Activated B cell treated with CpG ODN at 0.5 μM for 24 hours (primary cell): ENCODE measurements at regions not wholly inside any gene's neighbourhood (a gene's known extent, or its start where the extent isn't known, plus 50 kb on each side); places are given as distances from the start of the nearest gene placed in this dataset.

Experiments used
- ATAC-seq: fragments of 200-7000 bp; cut with Tn5 transposase; one replicate; pipeline ENCODE4 v1.10.0; 2021; ENCODE audit warnings: low read depth, mild to moderate bottlenecking, moderate library complexity
- CTCF ChIA-PET: fragments of 350-600 bp; sonication (Branson Sonifier 250); formaldehyde crosslinking; loops from one replicate; lab custom pipeline; 2021; ENCODE audit warnings: antibody characterized with exemption; lab: Charles Lee
- POLR2A ChIA-PET: fragments of 350-600 bp; sonication (Branson Sonifier 250); formaldehyde crosslinking; loops from one replicate; lab custom pipeline; 2021; ENCODE audit warnings: antibody characterized with exemption; lab: Charles Lee
- DNase-seq: peaks from one replicate; pipeline ENCODE4 v3.0.0; 2022
- H3K27ac Mint-ChIP-seq: one replicate; pipeline ENCODE4 v1.8.0; 2020; ENCODE audit warnings: mixed read lengths
- H3K27me3 Mint-ChIP-seq: one replicate; pipeline ENCODE4 v1.8.0; 2021; ENCODE audit warnings: mixed read lengths
- H3K36me3 Mint-ChIP-seq: one replicate; pipeline ENCODE4 v1.8.0; 2021; ENCODE audit warnings: low read depth, mixed read lengths
- H3K4me1 Mint-ChIP-seq: one replicate; pipeline ENCODE4 v1.8.0; 2021; ENCODE audit warnings: mixed read lengths
- H3K4me3 Mint-ChIP-seq: one replicate; pipeline ENCODE4 v1.8.0; 2020; ENCODE audit warnings: mild to moderate bottlenecking, mixed read lengths
- H3K9me3 Mint-ChIP-seq: one replicate; pipeline ENCODE4 v1.8.0; 2020; ENCODE audit warnings: mixed read lengths
- CTCF ChIP-seq: fragments of 200-600 bp; IDR thresholded peaks from one replicate; pipeline ENCODE4 v1.8.0; 2022; ENCODE audit warnings: antibody characterized with exemption, mild to moderate bottlenecking
- intact Hi-C: fragments of 100-400 bp; cut with micrococcal nuclease; formaldehyde crosslinking; loops from one replicate; pipeline ENCODE4 v1.15.1; 2024

GRCh38 chr21:19987671-19988070, 1010.5 kb upstream of the NCAM2 start:
- no peaks in the 10 kb centered on the region for H3K4me1 Mint-ChIP-seq
- ChIA-PET CTCF (no interaction called here), POLR2A (no interaction called here)
- no peak for DNase-seq
- H3K4me3 Mint-ChIP-seq: no peak overlapping the region
- H3K36me3 Mint-ChIP-seq: no peaks in the 10 kb centered on the region
- H3K27me3 Mint-ChIP-seq: no peaks in the 10 kb centered on the region
- TF ChIP-seq CTCF: no peak
- intact Hi-C loops: no loop called here
- peaks cover 11% of the 10 kb centered on the region for H3K9me3 Mint-ChIP-seq
- no peak overlapping the region for H3K27ac Mint-ChIP-seq
- no peak for ATAC-seq

GRCh38 chr21:19992540-19992939, 1005.7 kb upstream of the NCAM2 start:
- ChIA-PET POLR2A (no interaction called here), CTCF (no interaction called here)
- no peak for ATAC-seq
- intact Hi-C loops: no loop called here
- Mint-ChIP-seq H3K36me3 (no peaks in the 10 kb centered on the region), H3K9me3 (peaks cover 17% of the 10 kb centered on the region), H3K27me3 (no peaks in the 10 kb centered on the region), H3K4me1 (no peaks in the 10 kb centered on the region), H3K4me3 (no peak overlapping the region), H3K27ac (no peak overlapping the region)
- no peak for DNase-seq
- no peak for TF ChIP-seq CTCF

GRCh38 chr21:19993268-19993667, 1004.9 kb upstream of the NCAM2 start:
- Mint-ChIP-seq H3K9me3 (peaks cover 17% of the 10 kb centered on the region), H3K4me1 (no peaks in the 10 kb centered on the region), H3K36me3 (no peaks in the 10 kb centered on the region), H3K27me3 (no peaks in the 10 kb centered on the region), H3K4me3 (no peak overlapping the region), H3K27ac (no peak overlapping the region)
- ATAC-seq (no peak), DNase-seq (no peak)
- no peak for TF ChIP-seq CTCF
- ChIA-PET CTCF (no interaction called here), POLR2A (no interaction called here)
- intact Hi-C loops: no loop called here

GRCh38 chr21:19995253-19995652, 1003.0 kb upstream of the NCAM2 start:
- H3K9me3 Mint-ChIP-seq: peaks cover 15% of the 10 kb centered on the region
- no peaks in the 10 kb centered on the region for H3K36me3 Mint-ChIP-seq
- H3K27ac Mint-ChIP-seq: no peak overlapping the region
- no peak for DNase-seq
- no peaks in the 10 kb centered on the region for H3K4me1 Mint-ChIP-seq
- TF ChIP-seq CTCF: no peak
- POLR2A ChIA-PET: no interaction called here
- CTCF ChIA-PET: no interaction called here
- no peaks in the 10 kb centered on the region for H3K27me3 Mint-ChIP-seq
- ATAC-seq: no peak
- H3K4me3 Mint-ChIP-seq: no peak overlapping the region
- intact Hi-C loops: no loop called here

- ATAC-seq (no peak), DNase-seq (no peak)
- ChIA-PET CTCF (no interaction called here), POLR2A (no interaction called here)
- Mint-ChIP-seq H3K9me3 (peaks cover 8% of the 10 kb centered on the region), H3K36me3 (no peaks in the 10 kb centered on the region), H3K27me3 (no peaks in the 10 kb centered on the region), H3K4me3 (no peak overlapping the region), H3K27ac (no peak overlapping the region), H3K4me1 (no peaks in the 10 kb centered on the region)
- no peak for TF ChIP-seq CTCF
- intact Hi-C loops: no loop called here
Observed at GRCh38 chr21:19998453-19998852, 999.8 kb upstream of the NCAM2 start.
